ENCODE measurements at regions not wholly inside any gene's neighbourhood (a gene's known extent, or its start where the extent isn't known, plus 50 kb on each side); places are given as distances from the start of the nearest gene placed in this dataset.

DNA sequence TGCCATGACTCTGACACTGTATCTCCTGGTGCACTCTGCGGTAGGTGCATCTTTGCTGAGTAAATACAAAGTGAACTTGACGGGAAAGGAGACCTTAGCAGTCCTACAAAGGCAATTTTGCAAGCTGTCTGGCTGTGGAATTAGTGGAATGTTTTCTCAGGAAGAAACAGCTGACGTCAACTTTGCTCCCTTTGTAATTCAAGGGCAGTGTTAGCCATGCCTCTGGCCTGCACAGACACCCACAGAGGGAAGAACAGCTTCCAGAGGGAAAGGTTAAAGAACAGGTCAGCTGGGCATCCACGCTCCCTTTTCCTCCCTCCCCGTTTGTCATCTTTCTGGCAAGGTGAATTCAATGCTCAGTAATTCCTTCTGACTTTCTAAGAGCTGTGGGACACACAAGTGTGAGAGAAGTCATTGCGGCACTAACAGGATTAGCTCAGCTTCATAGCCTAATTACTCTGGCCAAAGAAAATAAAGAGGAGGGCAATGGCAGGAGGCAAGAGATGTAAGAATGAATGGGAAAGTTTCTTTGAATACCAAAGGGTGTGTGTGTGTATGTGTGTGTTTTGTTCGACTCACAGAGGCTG is 476.9 kb upstream of the GOT2 start:
- no peak overlapping the region for H3K4me3 ChIP-seq (ENCODE audit: low read depth, low read length)

DNA sequence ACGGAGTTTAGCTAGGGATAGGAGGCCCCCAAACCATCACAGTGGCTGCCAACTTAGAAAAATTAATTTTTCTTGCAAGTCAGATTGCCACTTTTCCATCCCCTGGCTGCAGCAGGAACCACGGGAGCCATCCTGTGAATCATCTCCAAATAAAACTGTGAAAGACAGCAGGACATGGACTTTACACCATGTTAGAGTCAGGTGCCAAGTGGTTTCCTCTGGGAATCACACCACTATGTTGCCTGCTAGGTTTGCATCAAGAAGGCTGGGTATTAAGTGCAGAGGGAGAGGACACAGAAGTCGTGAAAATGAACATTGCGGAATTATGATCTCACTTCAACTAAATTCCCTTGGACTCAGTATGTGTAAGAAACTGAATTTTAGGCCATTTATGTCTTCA is 471.3 kb upstream of the GOT2 start:
- H3K4me3 ChIP-seq (ENCODE audit: low read depth, low read length) = no peak overlapping the region

DNA sequence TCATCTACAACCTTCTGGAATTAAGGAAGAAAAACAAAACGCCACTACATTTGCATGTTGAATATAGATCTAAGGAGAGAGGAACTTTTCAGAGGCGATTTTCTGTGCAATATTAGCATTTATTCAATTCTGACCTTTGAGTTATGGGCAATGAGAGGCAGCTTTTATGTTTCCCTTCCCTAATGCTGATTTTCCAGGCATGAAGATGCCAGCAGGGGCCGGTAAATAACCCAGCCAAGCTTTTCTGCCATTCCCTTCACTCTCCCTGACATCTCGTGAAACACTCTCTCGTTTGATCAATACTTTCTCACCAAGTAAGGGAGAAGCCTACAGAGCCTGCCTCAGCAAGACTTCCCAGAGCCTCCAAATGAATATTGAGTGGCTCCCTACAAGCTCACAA is 470.5 kb upstream of the GOT2 start:
- H3K4me3 ChIP-seq (ENCODE audit: low read depth, low read length) = no peak overlapping the region

DNA sequence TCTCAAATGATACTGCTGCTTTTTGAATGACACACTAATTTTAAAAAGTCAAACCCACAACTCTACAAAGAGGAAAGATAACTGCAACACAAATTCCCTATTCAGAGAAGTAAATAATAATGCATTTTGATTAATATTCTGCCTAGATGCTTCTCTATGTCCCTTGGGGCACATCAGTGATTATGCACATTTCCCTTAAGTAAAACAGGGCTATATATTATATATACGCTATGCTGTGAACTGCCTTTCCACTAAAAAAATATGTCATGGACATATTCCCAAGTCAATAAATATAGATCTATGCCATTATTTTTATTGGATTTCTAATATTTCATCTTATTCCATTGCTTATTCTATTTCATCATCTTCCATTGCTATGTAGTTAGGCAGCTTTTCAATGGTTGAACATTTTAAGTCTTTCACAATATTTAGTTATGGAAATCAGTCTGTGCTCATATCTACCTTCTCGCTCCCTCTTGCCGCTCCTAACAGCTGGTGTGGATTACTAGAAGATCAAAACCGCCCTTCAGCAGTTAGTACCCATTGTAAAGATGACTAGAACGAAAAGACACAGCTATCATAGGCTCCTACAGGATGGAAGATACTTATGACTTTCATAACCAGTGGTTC is 468.2 kb upstream of the GOT2 start:
- H3K4me3 ChIP-seq (ENCODE audit: low read depth, low read length) = no peak overlapping the region

DNA sequence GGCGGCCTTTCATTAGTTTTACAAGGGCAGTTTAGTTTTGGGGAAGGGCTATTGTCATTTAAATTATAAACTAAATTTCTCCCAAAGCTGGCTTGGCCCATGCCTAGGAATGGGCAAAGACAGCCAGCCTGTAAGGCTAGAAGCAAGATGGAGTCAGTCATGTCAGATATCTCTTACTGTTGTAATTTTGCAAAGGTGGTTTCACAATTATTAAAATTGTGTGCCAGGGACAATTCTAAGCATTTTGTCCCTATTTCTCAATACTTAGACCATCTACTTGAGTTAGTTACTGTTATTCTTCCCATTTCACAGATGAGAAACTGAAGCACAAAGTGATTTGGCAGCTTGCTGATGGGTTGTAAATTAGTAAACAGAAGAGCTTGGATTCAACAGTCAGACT is 467.7 kb upstream of the GOT2 start:
- no peak overlapping the region for H3K4me3 ChIP-seq (ENCODE audit: low read depth, low read length)

DNA sequence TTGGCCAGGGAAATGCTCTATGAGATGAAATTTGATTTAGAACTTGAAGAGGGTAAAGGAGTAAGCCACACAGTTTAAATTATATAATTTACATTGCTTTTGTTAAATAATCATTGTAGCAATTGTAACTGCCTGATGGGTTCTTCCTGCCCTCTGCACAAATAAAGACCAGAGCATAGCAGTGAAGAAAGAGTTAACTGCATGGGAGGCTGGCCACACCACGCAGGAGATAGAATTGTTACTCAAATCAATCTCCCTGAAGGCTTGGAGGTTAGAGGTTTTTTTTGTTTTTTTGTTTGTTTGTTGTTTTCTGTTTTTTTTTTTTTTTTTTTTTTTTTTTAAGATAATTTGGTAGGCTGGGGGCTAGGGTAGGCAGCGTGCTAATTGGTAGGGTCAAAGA is 467.0 kb upstream of the GOT2 start:
- H3K4me3 ChIP-seq (ENCODE audit: low read depth, low read length) = no peak overlapping the region

DNA sequence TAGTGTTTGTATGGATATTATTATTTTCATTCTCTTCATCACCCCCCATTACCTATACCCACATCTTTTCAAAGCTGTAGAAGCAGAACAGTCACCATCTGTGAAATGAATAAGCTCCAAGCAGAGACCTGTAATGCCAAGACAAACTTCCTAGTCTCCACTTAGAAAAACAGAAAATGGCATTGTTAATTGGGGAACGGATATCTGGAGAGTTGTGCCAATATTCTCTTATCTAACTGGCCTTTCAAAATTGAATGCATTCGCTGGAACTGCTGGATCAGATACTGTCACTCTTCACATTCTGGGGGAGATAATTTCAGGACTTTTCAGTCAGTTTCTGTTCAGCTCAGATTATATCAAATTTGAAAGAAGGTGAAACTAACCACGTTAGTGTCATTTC is 464.4 kb upstream of the GOT2 start:
- H3K4me3 ChIP-seq (ENCODE audit: low read depth, low read length) = no peak overlapping the region

DNA sequence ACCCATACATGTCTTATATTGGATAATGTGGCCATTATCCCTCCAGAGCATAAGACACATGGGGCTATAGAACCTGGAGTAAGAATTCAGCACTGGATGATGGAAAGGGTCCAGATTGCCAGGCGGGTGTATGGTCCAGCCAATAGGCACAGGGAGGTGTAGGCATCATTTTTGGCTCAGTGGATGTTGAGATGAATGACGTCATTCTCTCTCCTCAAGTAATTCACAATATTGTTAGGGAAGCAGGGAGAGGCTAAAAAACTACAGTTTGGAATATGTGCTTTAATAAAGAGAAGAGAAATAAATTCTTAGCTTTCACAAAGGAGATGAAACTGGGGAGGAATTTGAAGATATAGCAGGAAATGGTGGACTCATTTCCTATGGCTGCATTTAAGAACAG is 461.1 kb upstream of the GOT2 start:
- H3K4me3 ChIP-seq (ENCODE audit: low read depth, low read length) = no peak overlapping the region

DNA sequence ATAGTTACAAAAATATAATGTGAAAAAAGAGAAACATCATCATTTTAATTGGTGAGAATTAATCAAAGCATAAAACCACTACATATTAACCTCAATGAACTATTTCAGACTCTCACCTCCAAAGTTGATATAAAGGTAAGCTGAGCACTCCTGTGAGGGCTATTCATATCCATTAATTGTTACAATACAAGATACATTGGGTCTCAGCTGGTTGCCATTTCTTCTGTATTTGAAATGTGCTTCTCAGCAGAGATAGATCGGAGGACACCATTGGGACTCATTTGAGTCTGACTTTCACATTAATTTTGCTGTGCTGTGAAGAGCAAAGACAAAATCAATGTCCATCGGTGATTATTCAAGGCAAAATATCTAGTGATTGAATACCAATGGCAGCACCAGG is 459.5 kb upstream of the GOT2 start:
- H3K4me3 ChIP-seq (ENCODE audit: low read depth, low read length) = no peak overlapping the region

DNA sequence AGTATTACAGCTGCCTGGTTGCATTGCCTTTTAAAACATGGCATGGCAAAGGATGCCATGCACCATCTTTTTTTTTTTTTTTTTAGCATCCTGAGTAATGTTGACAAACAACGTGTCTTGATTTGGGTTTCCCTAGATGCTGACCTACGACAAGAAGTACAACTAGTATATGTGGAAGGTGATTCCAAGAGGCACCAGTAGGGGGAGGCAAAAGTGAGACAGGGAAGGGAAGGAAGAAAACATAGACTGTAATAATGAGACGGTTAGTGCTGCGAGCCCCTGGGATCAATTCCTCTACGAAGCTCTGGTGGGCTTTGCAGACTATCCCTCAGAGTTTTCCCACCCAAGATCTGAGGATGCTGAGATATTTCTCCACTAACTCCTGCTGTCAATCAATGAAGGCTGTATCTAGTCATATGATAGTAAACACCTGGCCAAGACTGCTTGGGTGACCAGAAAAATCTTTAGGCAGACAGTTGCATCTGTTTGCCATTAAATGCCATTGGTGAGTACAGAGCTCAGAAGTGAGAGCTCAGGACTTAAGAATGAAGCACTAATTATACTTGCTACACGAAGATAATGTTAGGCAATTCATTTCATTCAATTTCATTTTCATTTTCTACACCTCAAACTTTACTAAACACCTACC is 458.6 kb upstream of the GOT2 start:
- H3K4me3 ChIP-seq (ENCODE audit: low read depth, low read length) = no peak overlapping the region

DNA sequence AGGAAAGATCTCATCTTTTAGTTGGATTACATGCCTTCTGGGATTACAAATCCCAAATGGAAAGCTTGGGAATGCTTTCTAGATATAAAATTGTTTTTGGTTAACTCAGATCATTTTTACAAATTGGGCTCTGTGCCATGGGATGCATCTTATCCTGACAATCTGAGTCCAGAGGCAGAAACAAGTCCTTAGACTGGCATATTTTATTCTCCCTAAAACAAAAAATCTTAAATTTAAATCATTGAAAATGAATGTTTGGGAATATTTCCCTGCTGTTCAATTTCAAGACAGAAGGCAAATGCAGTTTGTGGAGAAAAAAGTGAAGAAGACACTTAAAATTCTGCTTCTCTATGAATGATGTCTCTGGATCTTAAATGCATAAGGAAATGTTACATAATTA is 456.6 kb upstream of the GOT2 start:
- no peak overlapping the region for H3K4me3 ChIP-seq (ENCODE audit: low read depth, low read length)

DNA sequence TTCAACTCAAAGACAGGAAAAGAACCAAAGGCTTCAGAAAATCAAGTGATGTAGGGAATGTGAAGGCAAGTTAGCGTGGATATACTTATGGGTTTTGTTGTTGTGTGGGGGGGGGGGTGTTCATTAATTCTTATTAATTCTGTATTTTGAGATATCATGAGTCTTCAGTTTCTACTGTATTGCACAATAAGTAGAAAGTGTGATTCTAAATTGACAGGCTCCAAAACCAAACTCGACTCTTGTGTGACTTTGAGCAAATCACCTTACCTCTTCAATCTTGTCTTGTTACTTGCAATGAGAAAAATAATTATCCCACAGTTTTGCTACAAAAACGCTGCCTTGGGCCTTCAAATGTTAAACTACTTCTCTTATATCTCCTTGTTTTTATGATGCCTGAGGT is 453.9 kb upstream of the GOT2 start:
- no peak overlapping the region for H3K4me3 ChIP-seq (ENCODE audit: low read depth, low read length)

DNA sequence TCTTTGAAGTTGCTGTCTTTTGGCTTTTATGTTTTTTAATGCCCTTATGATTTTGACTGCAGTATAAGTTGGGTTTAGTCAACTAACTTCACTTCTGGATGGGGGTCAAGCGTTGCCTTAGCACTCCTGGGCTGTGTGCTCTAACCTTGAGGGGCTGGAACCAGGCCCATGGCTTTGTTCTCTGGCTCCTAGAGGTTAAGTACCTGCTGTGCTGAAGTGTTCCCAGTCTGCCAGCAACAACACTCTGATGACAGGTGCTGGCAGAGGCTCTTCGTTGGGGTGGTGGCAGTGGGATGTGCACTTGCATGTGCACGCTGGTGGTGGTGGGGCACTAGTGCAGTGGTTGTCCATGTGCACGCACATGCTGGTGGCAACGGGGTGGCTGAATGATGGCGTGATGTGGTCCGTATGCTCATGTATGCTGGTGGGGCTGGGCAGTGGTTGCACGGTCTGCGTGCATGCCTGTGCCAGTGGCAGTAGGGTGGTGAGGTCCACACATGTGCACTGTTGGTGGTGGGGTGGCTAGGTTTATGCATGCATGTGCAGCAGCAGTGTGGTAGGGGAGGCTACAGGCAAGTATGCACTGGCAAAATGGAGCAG is 447.8 kb upstream of the GOT2 start:
- H3K4me3 ChIP-seq (ENCODE audit: low read depth, low read length) = no peak overlapping the region

DNA sequence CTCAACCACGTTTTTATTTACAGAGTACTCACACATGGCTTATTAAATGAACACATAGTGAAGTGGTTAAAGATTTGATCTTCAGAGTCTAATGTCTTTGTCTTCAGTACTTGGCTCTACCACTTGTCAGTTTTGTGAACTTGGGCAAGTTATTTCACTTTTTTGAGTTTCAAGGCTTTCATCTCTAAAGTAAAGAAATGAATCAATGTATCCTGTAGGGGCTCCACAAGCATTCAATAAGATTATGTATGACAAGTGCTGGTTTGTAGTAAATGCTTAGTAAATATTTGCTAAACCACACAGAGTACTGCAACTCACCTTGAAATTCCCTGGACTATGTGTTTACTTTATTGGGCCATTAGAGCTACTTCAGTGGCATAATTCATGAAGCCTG is 446.0 kb upstream of the GOT2 start:
- no peak overlapping the region for H3K4me3 ChIP-seq (ENCODE audit: low read depth, low read length)

DNA sequence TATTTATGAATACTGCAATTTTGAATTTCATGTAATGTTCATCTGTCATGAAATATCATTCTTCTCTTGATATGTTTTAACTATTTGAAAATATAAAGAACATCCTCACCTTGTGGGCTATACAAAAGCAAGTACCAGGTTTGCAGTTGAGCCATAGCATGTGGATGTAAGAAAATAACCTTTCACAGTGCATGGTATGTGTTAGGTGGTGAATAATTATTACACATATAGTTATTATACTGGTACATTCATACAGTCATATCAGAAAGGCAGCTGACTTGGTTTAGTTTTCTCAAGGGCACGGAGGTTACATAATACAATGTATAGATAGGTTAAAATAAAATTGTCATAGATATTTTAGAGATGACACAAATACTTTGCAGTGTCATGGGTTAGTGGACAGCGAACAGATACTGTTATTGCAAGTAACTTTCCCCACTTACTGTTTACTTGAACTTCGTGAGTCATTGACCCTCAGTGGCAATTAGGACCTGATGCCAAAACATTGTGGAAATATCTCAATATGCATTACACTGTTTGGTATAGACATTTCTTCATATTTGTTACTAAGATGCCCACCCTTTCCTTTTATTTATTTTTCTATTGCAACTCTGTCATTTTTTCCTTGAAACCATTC is 445.4 kb upstream of the GOT2 start:
- H3K4me3 ChIP-seq (ENCODE audit: low read depth, low read length) = no peak overlapping the region

DNA sequence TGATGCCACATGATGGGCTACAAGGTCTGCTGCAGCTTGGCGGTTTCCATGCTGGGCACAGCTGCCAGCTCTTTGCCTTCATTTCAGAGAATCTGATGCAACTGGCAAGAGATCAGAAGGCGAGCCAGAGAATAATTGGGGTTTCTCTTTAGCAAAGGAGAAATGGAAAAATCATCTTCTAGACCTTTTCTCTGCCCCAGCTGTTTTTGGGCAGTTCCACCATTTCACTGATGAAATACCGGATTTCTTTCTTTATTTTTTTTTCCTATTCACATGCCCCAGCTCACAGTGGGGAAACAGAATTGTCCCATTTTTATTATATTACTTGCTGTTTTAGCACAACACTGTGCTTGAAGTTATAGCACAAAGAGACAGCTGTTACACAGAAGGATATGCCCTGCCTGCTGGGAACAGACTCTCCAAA is 439.3 kb upstream of the GOT2 start:
- H3K4me3 ChIP-seq (ENCODE audit: low read depth, low read length) = no peak overlapping the region

DNA sequence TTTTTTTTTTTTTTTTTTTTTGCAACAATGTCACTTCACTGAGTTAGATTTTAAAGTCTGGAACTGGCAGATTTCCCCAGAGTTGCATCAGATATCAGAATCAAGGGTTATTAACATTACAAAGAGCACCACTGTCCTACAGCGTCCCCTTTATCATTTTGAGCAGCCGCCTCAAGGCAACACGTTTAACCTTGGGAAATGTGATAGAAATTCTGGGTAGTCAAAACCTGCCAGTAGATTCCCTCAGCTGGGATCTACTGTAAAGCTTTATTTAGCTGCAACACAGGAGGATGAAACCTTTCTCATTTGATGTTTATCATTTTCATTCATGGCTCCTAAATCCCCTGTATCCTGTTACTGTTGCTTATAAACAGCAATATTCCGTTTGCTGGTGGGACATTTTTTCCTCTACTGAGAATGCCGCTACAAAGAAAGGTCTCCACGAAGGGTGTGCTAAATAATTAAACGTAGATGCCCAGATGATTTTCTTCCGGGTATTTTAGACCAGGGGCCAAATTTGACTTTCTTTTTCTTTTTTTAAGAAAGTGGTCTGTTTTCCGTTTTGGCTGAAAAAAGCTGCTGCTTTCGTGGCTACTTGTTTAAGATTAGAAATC is 436.1 kb upstream of the GOT2 start:
- no peak overlapping the region for H3K4me3 ChIP-seq (ENCODE audit: low read depth, low read length)

DNA sequence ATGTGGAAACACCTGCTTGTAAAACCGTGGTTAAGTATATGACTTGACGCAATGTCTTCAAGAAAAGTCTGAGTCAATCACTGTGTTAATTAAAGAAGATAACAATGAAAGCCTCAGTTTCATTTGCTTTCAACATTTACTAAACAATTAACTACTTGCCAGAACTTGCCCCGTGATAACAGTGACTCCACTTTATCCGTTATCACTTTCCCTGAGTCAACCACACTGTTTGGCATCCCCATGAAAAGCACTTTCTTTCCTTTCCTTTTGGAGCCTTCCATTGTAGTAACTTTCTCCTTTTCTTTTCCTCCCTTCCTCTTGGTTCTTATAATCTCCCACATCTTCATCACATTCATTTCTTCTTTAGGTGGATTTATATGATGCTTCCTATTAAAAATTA is 435.1 kb upstream of the GOT2 start:
- no peak overlapping the region for H3K4me3 ChIP-seq (ENCODE audit: low read depth, low read length)

DNA sequence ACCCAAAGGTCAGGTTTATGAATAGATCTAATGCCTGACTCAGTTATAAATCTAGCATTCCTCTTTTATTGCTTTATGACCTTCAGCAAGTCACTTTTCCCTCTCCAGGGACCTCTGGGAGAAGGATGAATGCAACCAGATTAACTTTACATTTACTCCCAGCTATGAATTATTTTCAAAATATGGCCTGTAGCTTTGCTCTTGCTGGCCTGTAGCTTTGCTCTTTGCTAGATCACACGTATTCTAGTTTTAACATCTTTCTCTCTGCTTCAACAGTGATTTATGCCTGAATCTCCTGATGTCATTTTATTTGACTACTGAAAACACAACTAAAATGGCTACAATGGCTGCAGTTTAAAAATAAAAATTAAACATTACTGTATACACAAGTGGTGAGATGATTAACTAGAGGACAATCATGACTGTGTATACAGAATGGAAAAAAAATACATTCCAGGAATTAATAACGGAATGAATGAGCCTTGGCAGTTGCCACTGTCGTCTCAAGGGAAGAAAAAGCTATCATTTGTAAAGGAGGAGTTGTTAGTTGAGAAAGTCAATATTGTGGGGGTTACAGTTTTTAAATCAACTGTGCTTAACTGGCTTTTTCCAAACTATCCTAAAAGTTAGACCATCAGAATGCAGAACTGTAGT is 434.5 kb upstream of the GOT2 start:
- no peak overlapping the region for H3K4me3 ChIP-seq (ENCODE audit: low read depth, low read length)

DNA sequence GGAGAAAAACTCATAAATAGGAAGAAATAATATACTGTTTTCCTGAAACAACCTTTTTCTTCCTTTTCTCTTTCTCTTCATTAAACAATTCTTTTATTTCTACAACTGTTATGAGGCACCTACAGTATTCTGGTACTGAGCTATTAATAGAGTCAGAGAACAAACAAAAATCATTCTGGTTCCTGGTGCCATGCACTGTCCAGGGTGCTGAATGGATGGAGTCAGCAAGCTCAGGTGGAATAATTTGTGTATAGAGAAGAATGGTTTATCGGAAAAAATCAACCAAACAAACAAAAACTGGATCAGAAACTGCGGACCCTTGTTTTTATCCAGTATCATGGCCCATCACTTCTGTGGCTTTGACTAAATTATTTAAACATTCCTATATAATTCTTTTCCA is 430.3 kb upstream of the GOT2 start:
- no peak overlapping the region for H3K4me3 ChIP-seq (ENCODE audit: low read depth, low read length)

Measured in iPS-11a (cell line).